Chondrocyte (in vitro differentiated cells): ENCODE measurements at regions not wholly inside any gene's neighbourhood (a gene's known extent, or its start where the extent isn't known, plus 50 kb on each side); places are given as distances from the start of the nearest gene placed in this dataset.

Experiments
- DNase-seq: peaks from one replicate; pipeline ENCODE4 v3.0.0; 2021; ENCODE audit warnings: mixed read lengths, low spot score
- H3K27ac Mint-ChIP-seq: one replicate; pipeline ENCODE4 v1.8.0; 2021; ENCODE audit warnings: mild to moderate bottlenecking, moderate library complexity, mixed read lengths; ENCODE audit not compliant: unreplicated experiment
- H3K27me3 Mint-ChIP-seq: 2 replicates; pipeline ENCODE4 v1.8.0; 2021; ENCODE audit warnings: low read depth, mixed read lengths
- H3K36me3 Mint-ChIP-seq: 2 replicates; pipeline ENCODE4 v1.8.0; 2021; ENCODE audit warnings: low read depth, mixed read lengths
- H3K4me1 Mint-ChIP-seq: 2 replicates; pipeline ENCODE4 v1.8.0; 2021; ENCODE audit warnings: low read depth, mild to moderate bottlenecking, mixed read lengths
- H3K4me3 Mint-ChIP-seq: one replicate; pipeline ENCODE4 v1.8.0; 2021; ENCODE audit warnings: mild to moderate bottlenecking, moderate library complexity, mixed read lengths; ENCODE audit not compliant: unreplicated experiment
- H3K9me3 Mint-ChIP-seq: 2 replicates; pipeline ENCODE4 v1.8.0; 2021; ENCODE audit warnings: low read depth, mixed read lengths
- CTCF ChIP-seq: fragments of 200-600 bp; sonication (generic); IDR thresholded peaks from 2 replicates; pipeline ENCODE4 v1.5.0; 2021; ENCODE audit warnings: antibody characterized with exemption, mild to moderate bottlenecking, moderate library complexity

- no peaks in the 10 kb centered on the region for H3K9me3 Mint-ChIP-seq
- peak overlapping the region; percentile 64 for H3K27ac Mint-ChIP-seq
- DNase-seq = no peak
- peak; percentile 26 for TF ChIP-seq CTCF
- H3K36me3 Mint-ChIP-seq = no peaks in the 10 kb centered on the region
- H3K4me1 Mint-ChIP-seq = peaks cover 45% of the 10 kb centered on the region
- H3K27me3 Mint-ChIP-seq = no peaks in the 10 kb centered on the region
- peak overlapping the region; percentile 63 for H3K4me3 Mint-ChIP-seq
Observed at GRCh38 chr4:53905941-53906377, 158.4 kb downstream of the CHIC2 start.

GRCh38 chr4:53905276-53905940 is 159.0 kb downstream of the CHIC2 start:
- Mint-ChIP-seq H3K4me3 (no peak overlapping the region), H3K27ac (peak overlapping the region; percentile 24), H3K4me1 (peaks cover 47% of the 10 kb centered on the region), H3K9me3 (no peaks in the 10 kb centered on the region), H3K27me3 (no peaks in the 10 kb centered on the region), H3K36me3 (no peaks in the 10 kb centered on the region)
- DNase-seq = no peak
- no peak for TF ChIP-seq CTCF

GRCh38 chr4:53902786-53903185 is 161.6 kb downstream of the CHIC2 start:
- Mint-ChIP-seq H3K9me3 (no peaks in the 10 kb centered on the region), H3K27me3 (no peaks in the 10 kb centered on the region), H3K4me1 (peaks cover 46% of the 10 kb centered on the region), H3K27ac (no peak overlapping the region), H3K4me3 (no peak overlapping the region), H3K36me3 (no peaks in the 10 kb centered on the region)
- no peak for DNase-seq
- no peak for TF ChIP-seq CTCF

- H3K4me1 Mint-ChIP-seq = peaks cover 27% of the 10 kb centered on the region
- H3K27me3 Mint-ChIP-seq = no peaks in the 10 kb centered on the region
- DNase-seq = no peak
- H3K4me3 Mint-ChIP-seq = no peak overlapping the region
- H3K36me3 Mint-ChIP-seq = no peaks in the 10 kb centered on the region
- TF ChIP-seq CTCF = no peak
- H3K9me3 Mint-ChIP-seq = no peaks in the 10 kb centered on the region
- H3K27ac Mint-ChIP-seq = peak overlapping the region; percentile 78
Observed at GRCh38 chr4:53900271-53900649, 164.1 kb downstream of the CHIC2 start.

- Mint-ChIP-seq H3K4me3 (peak overlapping the region; percentile 5), H3K27me3 (no peaks in the 10 kb centered on the region), H3K27ac (peak overlapping the region; percentile 78), H3K9me3 (no peaks in the 10 kb centered on the region), H3K4me1 (peaks cover 27% of the 10 kb centered on the region), H3K36me3 (no peaks in the 10 kb centered on the region)
- TF ChIP-seq CTCF = no peak
- DNase-seq = no peak
Observed at GRCh38 chr4:53899586-53900270, 164.7 kb downstream of the CHIC2 start.
